ENCODE measurements at regions not wholly inside any gene's neighbourhood (a gene's known extent, or its start where the extent isn't known, plus 50 kb on each side); places are given as distances from the start of the nearest gene placed in this dataset.

DNA sequence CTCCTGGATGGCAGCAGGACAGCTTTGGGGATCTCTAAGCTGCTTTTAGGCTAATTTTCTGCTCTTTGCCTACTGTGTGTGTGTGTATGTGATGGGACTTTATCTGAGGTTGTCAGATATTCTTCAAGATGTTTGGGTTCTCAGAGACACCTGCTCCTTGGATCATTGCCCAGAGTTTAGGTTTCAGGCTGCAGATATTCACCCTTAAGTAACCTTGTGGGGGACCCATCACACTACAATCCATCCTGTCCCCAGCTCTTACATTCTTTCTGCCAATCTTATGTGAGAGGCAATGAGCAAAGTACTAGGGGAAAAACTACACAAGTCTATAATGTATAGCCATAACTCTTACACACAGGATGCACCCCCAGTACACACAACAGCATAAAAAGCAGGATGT, 263.0 kb upstream of the ZWINT start:
- no peak for TF ChIP-seq TCF7L2 (IDR thresholded peaks at IDR 0.05; ENCODE audit: low read depth, low read length)
- no peak for TF ChIP-seq POLR2AphosphoS5 (IDR thresholded peaks at IDR 0.05; ENCODE audit: low read depth, low read length)
- TF ChIP-seq, protein P1, sequence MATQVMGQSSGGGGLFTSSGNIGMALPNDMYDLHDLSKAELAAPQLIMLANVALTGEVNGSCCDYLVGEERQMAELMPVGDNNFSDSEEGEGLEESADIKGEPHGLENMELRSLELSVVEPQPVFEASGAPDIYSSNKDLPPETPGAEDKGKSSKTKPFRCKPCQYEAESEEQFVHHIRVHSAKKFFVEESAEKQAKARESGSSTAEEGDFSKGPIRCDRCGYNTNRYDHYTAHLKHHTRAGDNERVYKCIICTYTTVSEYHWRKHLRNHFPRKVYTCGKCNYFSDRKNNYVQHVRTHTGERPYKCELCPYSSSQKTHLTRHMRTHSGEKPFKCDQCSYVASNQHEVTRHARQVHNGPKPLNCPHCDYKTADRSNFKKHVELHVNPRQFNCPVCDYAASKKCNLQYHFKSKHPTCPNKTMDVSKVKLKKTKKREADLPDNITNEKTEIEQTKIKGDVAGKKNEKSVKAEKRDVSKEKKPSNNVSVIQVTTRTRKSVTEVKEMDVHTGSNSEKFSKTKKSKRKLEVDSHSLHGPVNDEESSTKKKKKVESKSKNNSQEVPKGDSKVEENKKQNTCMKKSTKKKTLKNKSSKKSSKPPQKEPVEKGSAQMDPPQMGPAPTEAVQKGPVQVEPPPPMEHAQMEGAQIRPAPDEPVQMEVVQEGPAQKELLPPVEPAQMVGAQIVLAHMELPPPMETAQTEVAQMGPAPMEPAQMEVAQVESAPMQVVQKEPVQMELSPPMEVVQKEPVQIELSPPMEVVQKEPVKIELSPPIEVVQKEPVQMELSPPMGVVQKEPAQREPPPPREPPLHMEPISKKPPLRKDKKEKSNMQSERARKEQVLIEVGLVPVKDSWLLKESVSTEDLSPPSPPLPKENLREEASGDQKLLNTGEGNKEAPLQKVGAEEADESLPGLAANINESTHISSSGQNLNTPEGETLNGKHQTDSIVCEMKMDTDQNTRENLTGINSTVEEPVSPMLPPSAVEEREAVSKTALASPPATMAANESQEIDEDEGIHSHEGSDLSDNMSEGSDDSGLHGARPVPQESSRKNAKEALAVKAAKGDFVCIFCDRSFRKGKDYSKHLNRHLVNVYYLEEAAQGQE (IDR thresholded peaks at IDR 0.05; ENCODE audit: insufficient read depth in 1 of 2, low read depth in 2 of 2, low read length in 1 of 2): no peak
- TF ChIP-seq SIN3A (IDR thresholded peaks at IDR 0.05; ENCODE audit: borderline replicate concordance, insufficient read depth, low read depth, low read length): no peak
- TF ChIP-seq, protein P2, sequence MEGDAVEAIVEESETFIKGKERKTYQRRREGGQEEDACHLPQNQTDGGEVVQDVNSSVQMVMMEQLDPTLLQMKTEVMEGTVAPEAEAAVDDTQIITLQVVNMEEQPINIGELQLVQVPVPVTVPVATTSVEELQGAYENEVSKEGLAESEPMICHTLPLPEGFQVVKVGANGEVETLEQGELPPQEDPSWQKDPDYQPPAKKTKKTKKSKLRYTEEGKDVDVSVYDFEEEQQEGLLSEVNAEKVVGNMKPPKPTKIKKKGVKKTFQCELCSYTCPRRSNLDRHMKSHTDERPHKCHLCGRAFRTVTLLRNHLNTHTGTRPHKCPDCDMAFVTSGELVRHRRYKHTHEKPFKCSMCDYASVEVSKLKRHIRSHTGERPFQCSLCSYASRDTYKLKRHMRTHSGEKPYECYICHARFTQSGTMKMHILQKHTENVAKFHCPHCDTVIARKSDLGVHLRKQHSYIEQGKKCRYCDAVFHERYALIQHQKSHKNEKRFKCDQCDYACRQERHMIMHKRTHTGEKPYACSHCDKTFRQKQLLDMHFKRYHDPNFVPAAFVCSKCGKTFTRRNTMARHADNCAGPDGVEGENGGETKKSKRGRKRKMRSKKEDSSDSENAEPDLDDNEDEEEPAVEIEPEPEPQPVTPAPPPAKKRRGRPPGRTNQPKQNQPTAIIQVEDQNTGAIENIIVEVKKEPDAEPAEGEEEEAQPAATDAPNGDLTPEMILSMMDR (IDR thresholded peaks at IDR 0.05): no peak
- Histone ChIP-seq H3K4me3 (ENCODE audit: low read depth in 2 of 2, low read length in 2 of 2) (no peak overlapping the region), H3K36me3 (ENCODE audit: control insufficient read depth, insufficient read depth, low read length) (no peaks in the 10 kb centered on the region), H3K27ac (ENCODE audit: low read length) (no peak overlapping the region), H3K4me1 (ENCODE audit: control insufficient read depth, insufficient read depth, low read length) (no peaks in the 10 kb centered on the region), H3K27me3 (ENCODE audit: control insufficient read depth, insufficient read depth, low read length) (no peaks in the 10 kb centered on the region), H3K9me3 (ENCODE audit: control insufficient read depth, insufficient read depth, low read depth, low read length) (no peaks in the 10 kb centered on the region)
- ATAC-seq: no peak
- DNase-seq (ENCODE audit: low read depth, low spot score): no peak
- no TSS peak for BruUV-seq (replicated peaks)
- intact Hi-C loops (cut with micrococcal nuclease; ENCODE audit: unreplicated experiment) (no loop called here), in situ Hi-C loops (cut with HindIII; ENCODE audit: low pct_unique_long_range_greater_than_20kb, low sequenced_read_pairs) (no loop called here)
- ChIA-PET CTCF (no interaction called here), POLR2A (no interaction called here)

DNA sequence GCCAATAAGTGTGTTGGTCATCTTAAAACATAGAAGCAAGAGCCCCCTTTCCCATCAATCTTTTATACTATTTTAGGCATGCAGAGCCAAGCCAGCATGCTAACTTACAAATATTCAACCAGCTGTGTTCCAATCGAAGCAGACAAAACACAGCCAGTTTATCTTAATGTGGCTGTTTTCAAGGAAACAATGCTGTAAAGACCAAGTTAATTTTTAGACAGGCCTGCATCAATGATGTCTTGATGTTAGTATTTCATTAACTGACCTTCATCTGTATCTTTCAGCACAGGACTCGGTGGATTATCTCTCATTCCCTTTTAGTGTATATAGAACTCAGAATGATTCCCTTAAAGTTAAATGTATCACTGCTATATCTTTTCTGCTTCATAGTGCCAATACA, 262.0 kb upstream of the ZWINT start:
- ChIA-PET CTCF (no interaction called here), POLR2A (no interaction called here)
- Histone ChIP-seq H3K36me3 (ENCODE audit: control insufficient read depth, insufficient read depth, low read length) (no peaks in the 10 kb centered on the region), H3K4me3 (ENCODE audit: low read depth in 2 of 2, low read length in 2 of 2) (no peak overlapping the region), H3K9me3 (ENCODE audit: control insufficient read depth, insufficient read depth, low read depth, low read length) (no peaks in the 10 kb centered on the region), H3K4me1 (ENCODE audit: control insufficient read depth, insufficient read depth, low read length) (no peaks in the 10 kb centered on the region), H3K27me3 (ENCODE audit: control insufficient read depth, insufficient read depth, low read length) (no peaks in the 10 kb centered on the region), H3K27ac (ENCODE audit: low read length) (no peak overlapping the region; the same call in 1 of the 2 replicates)
- in situ Hi-C loops (cut with HindIII; ENCODE audit: low pct_unique_long_range_greater_than_20kb, low sequenced_read_pairs) (no loop called here), intact Hi-C loops (cut with micrococcal nuclease; ENCODE audit: unreplicated experiment) (no loop called here)
- DNase-seq (ENCODE audit: low read depth, low spot score): no peak
- BruUV-seq (replicated peaks): no TSS peak
- TF ChIP-seq POLR2AphosphoS5 (IDR thresholded peaks at IDR 0.05; ENCODE audit: low read depth, low read length): no peak
- ATAC-seq: no peak

DNA sequence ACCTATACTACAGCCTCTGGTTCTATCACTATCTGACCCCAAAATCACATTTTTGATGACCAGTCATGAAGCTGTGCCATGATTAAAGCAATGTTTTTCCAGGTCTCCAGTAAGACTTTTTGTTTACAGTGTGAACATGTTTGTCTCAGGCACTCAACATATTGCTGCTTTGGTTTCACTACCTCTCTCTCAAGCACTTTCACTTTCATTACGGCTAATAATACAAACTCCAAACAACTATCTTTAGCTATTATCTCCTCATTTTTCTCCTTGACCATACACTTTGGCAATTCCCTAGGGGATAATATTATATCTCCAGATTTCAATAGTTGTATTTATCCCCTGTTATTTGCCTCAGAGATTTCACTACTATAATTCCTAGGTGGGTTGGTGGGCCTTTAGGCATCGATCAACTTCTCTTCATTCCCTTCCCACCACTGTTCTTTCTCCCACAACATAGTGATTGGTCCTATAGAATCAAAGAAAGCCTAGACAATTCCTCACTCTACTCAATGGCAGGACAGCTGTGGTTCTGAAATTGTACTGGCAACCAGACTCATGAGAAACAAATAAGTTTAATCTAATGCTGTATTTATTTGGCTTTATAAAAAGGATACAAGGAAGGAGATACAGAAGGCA, 261.4 kb upstream of the ZWINT start:
- Histone ChIP-seq H3K27me3 (ENCODE audit: control insufficient read depth, insufficient read depth, low read length) (no peaks in the 10 kb centered on the region), H3K4me1 (ENCODE audit: control insufficient read depth, insufficient read depth, low read length) (no peaks in the 10 kb centered on the region), H3K36me3 (ENCODE audit: control insufficient read depth, insufficient read depth, low read length) (no peaks in the 10 kb centered on the region), H3K9me3 (ENCODE audit: control insufficient read depth, insufficient read depth, low read depth, low read length) (no peaks in the 10 kb centered on the region), H3K27ac (ENCODE audit: low read length) (peak overlapping the region; percentile 60; the same call in 1 of the 2 replicates), H3K4me3 (ENCODE audit: low read depth in 2 of 2, low read length in 2 of 2) (peak overlapping the region; percentile 24 to 38)
- in situ Hi-C loops (cut with HindIII; ENCODE audit: low pct_unique_long_range_greater_than_20kb, low sequenced_read_pairs): no loop called here
- TF ChIP-seq SIN3A (IDR thresholded peaks at IDR 0.05; ENCODE audit: borderline replicate concordance, insufficient read depth, low read depth, low read length) (no peak), POLR2AphosphoS5 (IDR thresholded peaks at IDR 0.05; ENCODE audit: low read depth, low read length) (no peak)
- TF ChIP-seq, protein P1 (IDR thresholded peaks at IDR 0.05; ENCODE audit: insufficient read depth in 1 of 2, low read depth in 2 of 2, low read length in 1 of 2): no peak
- TF ChIP-seq, protein P2 (IDR thresholded peaks at IDR 0.05): no peak
- ATAC-seq: 0 out of 2 replicates have a peak, but pooled peaks have one; percentile 58
- no TSS peak for BruUV-seq (replicated peaks)
- ChIA-PET POLR2A (no interaction called here), CTCF (no interaction called here)
- intact Hi-C loops (cut with micrococcal nuclease; ENCODE audit: unreplicated experiment): no loop called here
- DNase-seq (ENCODE audit: low read depth, low spot score): no peak

Measured in Panc1 (cell line).